GM21786 (cell line): ENCODE measurements at regions not wholly inside any gene's neighbourhood (a gene's known extent, or its start where the extent isn't known, plus 50 kb on each side); places are given as distances from the start of the nearest gene placed in this dataset.

Experiments
- ATAC-seq: cut with Tn5 transposase; IDR thresholded peaks from one replicate; pipeline ENCODE4 v1.9.1; 2021; ENCODE audit not compliant: unreplicated experiment

DNA sequence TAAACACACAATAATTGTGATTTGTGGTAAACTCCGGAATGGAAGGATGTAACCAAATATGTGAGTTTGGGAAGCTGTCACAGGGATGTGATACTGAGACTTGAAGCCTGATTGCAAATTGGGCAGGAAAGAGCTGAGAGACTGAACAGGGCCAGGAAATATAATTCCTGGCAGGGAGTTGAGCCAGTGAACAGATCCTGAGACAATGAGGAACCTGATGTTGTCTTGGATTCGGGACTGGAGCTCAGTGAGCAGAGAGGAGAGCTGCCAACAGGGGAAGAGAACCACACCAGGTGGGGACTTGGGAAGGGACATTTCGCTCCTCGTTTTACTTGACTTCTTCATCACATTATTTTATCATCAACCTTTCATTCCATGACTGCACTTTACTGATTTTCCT, 386.0 kb downstream of the TLL1 start:
- ATAC-seq, result no peak

DNA sequence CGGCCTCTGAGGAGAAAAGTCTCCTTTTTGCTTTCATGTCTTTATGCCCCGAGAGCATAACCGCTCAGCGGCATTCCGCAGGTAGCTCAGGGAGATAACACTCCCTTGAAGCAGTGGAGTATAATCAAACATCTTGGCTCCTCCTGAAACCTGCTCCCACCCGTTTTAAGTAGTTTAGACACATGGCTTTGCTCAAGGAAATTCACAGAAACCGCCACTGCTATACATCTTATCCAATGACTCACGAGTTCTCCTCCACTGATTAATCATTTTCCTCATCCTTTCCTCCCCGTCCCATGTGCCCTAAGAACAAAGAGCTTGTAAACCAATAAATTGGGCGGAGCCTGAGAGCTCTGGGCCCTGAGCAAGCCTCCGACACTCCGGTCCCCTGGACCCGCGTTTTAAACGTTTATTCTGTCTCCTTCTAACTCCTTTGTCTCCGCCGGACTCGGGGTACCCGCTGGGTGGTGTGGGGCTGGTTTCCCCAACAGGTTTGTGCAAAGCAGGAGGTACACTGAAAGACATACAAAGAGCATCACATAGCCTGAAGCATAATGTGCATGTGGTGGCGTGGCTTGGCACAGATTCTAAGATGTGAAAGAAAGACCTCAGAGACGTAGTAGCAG, 401.2 kb downstream of the TLL1 start:
- ATAC-seq, result no peak

DNA sequence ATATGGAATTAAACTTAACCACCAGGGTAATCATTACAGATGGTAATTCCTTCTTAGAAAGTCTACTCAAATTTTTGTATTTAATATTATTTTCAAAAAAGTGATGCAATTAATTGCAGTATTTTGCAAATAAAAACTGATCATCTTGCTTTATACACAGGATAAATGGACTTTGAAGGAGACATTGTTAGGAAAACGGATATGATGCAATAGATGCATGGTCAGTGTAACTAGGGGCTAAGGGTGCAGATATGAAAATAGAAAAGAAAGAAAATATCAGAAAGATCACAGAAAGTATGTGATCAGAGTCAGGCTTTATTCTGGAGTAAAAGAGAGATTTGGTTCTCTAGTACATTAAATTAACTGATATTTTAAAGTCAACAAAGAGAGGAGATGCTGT, 401.7 kb downstream of the TLL1 start:
- no peak for ATAC-seq

DNA sequence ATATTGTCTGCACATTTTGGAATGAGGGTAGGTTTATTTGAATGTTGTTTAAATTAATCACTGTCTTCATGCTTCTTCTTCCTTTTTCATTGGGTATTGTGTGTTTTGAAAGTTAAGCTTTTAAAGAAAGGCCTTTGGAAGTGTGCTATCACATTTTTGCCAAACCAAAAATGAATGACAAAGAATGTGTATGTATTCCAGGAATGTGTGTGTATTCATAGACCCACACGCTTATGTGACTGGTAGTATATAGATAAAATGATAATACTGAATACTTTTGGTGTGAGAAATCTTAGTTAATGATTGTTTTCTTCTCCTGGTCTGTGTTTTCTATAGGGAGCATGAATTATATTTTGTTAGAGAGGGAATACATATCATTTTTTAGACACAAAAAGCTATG, 404.4 kb downstream of the TLL1 start:
- ATAC-seq, result no peak

DNA sequence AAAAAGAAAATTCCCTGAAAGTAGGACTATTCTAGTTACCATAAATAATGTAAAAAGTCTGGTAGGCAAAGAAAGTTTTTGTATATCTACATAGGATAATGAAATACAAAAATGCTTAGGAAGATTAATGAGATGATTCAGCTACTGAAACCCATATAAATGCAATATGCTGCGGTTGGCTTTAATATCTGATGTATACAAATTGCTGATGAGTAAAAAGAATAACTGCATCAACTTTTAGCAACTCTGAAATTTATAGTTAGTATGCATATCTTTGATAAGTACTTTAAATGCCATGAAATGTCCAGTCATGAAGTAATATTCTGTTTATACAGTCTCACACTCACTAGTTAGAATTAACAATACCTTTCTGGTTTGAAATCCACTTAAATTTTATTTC, 404.8 kb downstream of the TLL1 start:
- ATAC-seq, result no peak

DNA sequence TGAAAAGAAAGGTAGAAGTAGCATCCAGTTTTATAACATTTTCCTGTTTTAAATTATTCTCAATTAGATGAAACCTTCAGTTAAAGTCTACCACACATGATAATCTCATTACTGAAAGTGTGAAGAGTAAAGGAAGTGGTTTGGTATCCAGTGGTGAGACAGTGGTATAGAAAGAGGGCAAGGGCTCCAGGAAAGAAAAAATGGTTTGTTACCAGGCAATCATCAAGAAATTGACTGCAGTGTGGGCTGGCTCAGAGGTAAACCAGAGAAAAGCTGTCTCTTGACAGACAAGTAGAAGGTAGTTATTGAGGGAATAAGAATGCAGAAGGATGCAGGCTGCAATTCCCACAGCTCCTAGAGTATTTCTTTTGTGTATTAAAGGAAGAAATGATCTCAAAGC, 406.2 kb downstream of the TLL1 start:
- no peak for ATAC-seq

DNA sequence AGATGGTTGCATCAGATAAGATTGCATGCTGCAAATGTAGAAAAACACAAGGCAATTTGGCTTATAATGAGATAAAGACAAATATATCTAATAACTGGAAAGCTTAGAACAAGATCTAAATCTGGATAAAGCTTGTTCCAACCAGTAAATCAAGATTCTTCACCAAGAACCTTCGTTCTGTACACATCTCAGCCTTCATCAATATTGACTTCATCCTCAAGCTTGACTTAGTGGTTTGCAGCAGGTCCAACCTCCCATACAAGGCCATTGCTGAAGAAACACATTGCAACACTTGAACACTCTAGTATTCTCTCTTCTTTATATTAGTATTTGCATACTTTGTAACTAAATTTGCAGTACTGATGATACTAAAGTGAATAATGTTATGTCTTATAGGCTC, 407.6 kb downstream of the TLL1 start:
- ATAC-seq, result no peak

DNA sequence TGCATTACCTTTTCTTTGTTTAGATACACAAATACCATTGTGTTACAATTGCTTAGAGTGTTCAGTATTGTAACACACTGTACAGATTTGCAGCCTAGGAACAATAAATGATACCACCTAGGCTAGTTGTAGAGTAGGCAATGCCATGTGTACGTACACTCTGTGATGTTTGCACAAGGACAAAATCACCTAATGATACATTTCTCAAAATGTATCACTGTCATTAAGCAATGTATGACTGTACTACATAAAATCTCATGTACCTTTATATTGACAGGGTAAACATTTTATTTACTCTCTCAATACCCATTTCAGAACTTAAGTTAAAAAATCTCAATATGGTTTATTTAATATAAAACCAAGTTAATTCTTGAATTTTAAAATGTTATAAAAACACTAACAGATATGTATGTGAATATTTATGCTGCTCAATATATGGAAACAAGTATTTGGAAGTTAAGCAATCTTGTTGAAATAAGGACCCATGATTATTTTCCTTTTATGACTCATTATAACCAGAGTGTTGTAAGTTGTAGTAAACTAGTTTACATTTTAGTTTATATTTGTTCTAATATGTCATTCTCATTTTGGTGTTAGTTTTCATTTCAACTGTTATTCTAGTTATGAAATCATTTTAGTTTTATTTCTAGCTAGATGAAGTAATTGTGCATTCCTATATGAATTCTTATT, 409.2 kb downstream of the TLL1 start:
- no peak for ATAC-seq

DNA sequence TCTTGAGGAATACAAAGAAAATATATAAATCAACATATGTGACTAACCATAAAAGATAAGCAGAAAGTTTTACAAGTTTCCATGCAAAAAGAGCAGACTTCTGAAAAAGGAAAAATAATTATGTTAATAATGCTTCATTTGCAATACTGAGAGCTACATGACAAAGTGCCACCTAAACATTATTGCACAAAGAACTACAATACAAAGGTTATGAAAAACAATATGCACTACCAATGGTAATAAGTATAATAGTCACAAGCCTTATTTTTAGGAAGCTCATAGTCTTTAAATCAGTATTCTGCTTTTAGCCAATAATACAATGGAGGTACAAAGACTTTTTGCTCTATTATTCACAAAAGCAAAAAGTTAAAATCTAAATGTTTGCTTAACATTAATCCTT, 411.2 kb downstream of the TLL1 start:
- ATAC-seq, result no peak

DNA sequence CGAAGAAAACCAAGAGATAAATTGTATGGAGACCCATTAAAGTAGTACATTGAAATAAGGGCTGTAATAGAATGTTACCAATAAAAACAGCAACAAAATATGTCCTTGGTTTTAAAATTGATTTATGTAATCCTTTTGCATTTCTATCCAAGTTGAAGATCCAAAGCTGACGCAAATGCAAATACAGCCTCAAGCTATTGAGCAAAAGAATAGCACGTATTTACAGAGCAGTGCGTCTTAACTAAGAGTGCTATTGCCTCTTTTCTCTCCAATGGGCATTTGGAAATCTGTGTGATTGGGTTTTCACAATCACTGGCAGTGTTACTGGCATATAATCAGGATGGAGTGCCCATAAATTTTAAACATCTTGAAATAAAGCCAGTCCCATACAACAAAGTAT, 417.4 kb downstream of the TLL1 start:
- ATAC-seq, result no peak

DNA sequence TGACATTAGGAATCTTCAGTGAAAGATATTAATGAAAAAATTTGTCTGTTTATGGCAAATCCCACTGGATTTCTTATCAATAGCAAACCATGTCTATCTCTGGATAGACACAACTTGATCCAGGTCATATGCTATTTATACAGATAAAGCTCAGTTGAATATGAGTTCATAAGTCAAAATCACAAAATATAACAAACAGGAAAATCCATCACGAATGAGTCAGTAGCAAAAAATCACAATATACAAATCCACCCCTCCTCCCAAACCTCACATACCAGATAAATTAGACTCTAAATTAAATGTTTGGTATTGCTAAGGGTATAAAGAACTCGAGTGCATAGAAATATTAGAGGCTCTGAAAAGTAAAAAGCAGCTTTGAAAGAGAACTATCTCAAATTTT, 420.5 kb downstream of the TLL1 start:
- ATAC-seq, result no peak

DNA sequence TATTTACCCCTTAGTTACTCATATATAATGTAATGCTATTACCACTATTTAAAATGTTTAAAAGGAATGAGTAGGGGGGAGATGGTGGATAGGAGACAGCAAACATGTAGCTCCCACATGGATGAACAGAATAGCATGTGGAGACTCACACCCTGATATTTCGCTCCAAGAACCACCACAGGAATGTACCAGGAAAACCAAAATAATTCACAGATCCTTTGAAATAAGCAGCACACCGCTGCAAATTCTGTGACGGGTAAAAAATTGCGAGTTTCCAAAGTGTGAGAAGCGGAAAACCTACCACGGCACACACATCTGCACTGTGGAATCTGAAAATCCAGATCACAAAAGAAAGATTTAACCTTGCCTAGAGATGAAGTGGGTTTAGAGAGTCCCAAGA, 428.2 kb downstream of the TLL1 start:
- no peak for ATAC-seq

DNA sequence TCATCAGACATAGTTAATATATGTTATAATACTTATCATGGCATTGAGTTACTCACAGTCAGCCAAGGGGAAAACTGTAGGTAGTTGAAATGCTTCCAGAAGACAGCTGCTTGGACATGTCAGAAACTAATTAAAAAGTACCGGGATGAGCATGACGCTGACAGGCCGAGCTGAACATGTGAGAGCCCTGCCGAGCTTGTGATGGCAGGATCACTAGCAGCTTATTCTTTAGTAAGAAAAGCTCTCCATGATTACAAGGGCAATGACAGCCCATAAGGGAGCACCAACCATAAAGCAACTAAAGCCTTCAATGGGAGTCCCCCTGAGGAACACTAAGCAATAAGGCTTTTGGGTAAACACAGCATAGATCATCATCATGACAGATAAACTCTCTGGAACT, 435.6 kb downstream of the TLL1 start:
- ATAC-seq, result no peak

DNA sequence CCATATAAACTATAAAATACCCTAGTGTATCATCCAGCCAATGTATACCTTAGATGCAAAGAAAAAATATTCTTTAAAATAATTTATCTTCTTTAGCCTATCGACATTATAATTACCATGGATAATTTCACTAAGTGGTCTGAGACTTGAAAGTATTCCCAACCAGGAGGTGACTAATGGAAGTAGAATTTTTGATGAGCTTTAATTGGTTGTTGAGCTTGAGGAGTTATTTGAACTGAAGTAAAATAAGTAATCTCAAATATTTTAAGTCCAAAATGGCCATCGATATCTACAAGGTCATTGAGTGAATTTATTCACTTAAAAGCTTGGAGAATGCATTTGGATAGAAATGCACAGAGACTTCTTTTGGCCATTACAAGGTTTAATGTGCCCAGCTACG, 436.2 kb downstream of the TLL1 start:
- no peak for ATAC-seq

DNA sequence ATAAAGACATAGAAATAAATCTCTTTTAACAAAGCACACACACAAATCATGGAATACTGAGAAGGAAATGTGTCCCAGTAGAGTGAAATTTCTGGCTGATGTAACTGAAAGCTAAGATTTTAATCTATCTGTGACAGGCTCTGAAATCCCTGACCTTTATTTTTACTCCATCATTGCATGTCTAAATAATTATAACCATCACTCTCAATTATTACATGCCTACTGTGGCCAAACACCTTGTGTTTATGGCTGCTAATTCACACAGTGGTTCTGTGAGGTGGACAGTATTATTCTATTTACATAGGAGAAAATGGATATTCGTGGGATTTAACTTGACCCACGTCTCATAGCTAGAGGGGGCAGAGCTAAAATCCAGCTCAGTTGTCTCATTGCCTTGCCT, 438.1 kb downstream of the TLL1 start:
- ATAC-seq, result no peak

DNA sequence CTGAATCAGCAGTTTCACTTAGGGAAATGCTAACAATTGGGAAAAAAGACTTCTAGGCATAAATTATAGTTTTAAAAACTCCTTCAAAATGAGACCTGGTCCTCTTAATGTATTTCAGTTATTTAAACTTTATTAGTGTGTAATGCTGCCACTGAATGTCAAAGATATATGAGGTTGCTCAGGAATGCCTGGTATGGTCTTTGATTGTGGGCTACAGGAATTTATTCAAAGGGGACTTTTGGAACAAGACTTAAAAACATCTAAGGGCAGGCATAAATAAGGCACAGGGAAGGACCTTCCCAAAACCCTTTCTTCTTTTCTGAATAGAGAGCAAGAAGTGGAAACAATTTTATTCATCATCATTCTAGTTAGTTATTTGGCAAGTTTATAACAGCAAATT, 439.1 kb downstream of the TLL1 start:
- ATAC-seq, result no peak

DNA sequence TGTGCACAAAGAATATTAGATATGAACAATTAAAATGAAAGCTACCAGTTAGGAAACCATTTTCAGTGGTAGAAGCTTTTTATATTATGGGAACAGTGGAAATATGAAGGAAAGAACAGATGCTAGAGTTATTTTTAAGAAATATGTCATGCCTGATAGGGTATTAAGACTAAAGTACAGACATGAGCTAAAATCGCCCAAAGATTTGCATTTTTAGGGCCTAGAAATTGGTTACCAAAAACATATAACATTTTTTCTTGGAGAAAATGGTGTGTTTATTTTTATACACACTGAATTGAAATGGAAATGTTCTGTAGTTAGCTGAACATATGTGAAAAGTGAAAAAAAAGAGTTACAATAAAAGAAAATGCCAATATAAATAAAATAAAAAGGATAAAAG, 441.9 kb downstream of the TLL1 start:
- ATAC-seq, result no peak

DNA sequence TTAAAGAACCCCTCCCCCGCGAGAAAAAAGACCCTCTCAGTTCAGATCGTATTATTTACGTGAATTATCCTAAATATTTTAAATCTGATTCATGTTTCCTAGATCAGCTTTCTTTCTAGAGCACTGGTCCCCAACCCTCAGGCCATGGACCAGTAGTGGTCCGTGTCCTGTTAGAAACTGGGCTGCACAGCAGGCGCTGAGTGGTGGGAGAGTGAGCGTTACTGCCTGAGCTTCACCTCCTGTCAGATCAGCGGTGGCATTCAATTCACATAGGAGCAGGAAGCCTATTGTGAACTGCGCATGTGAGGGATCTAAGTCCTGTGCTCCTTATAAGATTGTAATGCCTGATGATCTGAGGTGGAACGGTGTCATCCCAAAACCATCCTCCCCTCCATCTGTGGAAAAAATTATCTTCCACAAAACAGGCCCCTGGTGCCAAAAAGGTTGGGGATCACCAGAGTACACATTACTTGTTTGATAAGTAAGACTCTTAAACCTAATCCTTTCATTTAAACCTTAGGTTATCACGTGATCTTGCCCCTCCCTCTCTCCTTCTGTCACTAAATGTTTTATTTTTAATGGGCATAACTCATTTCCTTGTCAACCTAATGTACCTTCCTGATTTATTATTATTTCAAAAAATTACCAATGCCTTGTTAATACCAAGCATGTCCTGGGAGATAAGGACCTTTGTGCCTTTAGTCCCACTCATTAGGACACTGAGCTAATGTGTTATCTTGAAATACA, 442.9 kb downstream of the TLL1 start:
- no peak for ATAC-seq

DNA sequence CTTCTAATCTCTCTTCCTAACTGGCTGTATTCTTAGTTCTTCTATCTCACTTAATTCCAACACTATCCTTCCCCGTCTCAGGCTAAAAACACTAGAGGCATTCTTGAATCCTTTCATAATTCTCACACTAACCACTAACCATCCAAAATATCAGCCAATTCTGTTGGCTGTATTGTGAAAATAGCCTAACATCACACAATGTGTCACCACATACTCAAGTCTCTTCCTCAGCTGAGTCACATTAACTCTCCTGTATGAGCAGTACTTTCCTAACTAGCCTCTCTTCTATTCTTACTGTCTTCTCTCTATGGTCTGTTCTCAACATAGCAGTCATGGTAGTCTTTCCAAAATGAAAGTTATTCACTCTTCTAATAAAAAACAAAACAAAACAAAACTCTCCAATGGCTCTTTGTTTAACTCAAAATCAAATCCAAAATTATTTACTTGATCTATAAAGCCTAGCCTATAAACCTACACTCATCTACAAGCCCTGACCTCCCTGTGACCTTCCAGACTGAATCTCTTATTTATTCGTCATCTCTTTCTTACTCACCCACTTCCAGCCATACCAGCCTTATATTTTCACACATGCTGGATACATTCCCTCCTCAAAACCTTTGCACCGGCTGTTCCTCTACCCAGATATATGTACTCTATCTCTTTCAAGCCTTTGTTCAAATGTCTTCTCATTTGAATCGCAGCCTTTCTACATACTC, 445.9 kb downstream of the TLL1 start:
- no peak for ATAC-seq

DNA sequence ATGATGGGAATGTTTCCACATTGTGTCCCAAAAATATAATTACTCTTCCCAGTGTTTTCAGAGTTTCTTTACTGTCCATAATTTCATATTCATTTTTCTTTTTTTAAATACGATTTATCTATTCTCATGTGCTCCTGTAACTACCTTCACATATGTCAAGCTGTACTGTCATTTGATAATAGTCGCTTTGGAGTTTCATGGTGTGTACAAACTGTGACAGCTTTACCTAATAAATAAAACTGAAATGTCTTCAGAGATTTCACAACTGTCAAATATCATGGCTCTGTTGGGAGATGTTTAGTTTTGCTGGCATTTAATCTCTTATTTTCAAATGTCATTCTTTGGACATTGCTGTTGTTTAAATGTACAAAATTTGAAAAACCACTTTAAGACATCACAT, 450.2 kb downstream of the TLL1 start:
- no peak for ATAC-seq

DNA sequence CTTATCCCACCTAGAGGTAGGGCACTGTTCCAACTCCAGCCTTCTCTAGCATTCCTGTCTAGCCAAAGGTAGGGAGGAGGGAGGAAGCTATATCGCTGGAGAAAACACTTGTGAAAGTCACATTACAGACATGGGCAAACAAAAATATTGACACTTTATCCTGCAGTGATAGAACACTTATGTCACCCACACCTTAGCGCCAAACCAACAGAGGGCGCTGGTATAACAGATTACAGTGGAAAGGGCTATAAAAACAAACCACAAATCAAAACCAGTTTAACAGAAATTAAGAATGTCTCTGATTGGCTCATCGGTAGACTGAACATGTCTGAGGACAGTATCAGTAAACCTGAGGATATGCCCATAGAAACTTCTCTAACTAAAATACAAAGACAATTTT, 451.3 kb downstream of the TLL1 start:
- no peak for ATAC-seq
